ENCODE measurements at regions not wholly inside any gene's neighbourhood (a gene's known extent, or its start where the extent isn't known, plus 50 kb on each side); places are given as distances from the start of the nearest gene placed in this dataset.

GRCh38 chr1:244341455-244342450, 110.0 kb downstream of the ADSS2 start:
- DNase-seq (ENCODE audit: low read depth): no peak

GRCh38 chr1:244344001-244344400, 107.7 kb downstream of the ADSS2 start:
- DNase-seq (ENCODE audit: low read depth): no peak

DNA sequence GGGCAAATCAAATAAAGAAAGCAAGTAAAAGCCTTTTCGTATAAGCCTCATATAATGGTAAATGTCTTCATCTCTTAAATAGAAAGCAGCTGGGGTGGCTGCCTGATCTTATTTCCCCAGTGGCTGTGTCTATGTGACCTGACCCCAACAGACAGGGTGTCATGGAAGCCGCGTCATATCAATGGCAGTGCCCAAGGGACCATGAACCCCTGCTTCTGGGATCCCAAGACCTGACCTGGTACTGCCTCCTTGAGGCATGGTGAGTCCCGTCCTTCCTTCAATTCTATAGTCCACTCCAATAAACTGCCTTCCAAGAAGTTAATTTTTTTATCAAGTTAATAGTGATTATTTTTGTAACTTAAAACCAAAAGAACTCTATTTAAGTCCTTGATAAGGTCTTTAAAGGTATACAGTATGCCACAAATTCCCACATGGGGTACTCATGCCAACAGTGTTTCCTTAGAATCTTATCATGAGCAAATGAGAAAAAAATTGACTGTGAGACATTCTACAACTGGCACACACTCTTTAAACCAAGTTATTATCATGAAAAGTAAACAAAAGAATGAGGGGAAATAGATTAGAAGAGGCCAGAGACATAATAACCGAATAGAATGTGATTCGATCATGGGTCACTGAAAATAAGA, 104.6 kb downstream of the ADSS2 start:
- no peak for DNase-seq (ENCODE audit: low read depth)

- no peak for DNase-seq (ENCODE audit: low read depth)
These were observed 103.8 kb downstream of the ADSS2 start for GRCh38 chr1:244347942-244348341.

GRCh38 chr1:244349103-244349531, 102.6 kb downstream of the ADSS2 start:
- DNase-seq (ENCODE audit: low read depth): peak; percentile 41

DNA sequence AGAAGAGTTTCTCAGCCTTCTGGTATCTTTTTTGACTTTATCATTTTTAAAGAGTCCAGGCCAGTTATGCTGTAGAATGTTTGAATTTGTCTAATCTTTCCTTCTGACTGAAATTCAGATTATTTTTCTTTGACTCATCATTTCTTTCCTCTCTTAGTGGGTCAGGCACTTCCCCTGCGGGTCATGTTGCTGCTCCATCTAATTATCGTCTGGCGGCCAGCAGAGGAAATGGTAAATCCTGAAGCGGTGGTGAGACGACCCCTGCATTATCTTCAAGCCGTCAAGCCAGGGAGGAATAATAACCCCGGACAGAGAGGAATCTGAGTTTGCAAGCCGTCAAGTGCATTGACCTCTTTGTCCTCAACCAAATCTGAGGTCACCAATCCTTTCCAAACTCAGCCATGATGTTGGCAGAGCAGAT, 102.1 kb downstream of the ADSS2 start:
- DNase-seq (ENCODE audit: low read depth): no peak

GRCh38 chr1:244350027-244350426, 101.7 kb downstream of the ADSS2 start:
- no peak for DNase-seq (ENCODE audit: low read depth)

DNA sequence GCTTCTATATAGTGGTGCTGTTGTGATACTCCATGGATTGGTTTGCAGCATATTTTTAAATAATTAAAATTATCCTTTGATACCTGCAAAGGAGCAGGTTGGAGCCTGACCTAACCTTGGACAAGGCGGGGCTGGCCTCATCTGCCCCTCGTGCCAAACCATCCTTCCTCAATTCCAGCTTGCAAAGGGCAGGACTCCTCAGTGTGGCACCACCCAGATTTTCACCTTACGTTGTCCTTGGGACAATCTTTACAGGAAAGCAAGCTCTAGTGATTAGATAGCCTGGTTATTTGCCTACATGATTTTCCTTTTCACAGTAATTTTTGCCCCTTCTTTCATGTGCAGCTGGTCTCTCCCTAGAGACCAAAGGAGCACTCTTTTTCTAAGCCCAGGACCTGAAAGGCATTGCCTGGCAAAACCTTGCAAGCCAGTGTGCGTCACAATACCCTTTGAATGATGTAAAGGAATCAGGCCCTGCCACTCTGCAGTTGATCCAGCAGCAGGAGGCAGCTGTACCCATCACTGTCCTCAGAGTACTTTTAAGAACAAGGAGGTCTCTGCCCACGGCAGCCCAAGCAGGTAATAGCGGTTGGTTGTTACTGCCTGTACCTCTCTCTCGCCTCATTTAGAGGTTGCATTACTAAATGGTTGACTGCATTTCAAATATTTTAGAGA, 99.4 kb downstream of the ADSS2 start:
- DNase-seq (ENCODE audit: low read depth): no peak

- peak; percentile 87 for DNase-seq (ENCODE audit: low read depth)
These were observed 98.1 kb downstream of the ADSS2 start for GRCh38 chr1:244353551-244354091.

DNA sequence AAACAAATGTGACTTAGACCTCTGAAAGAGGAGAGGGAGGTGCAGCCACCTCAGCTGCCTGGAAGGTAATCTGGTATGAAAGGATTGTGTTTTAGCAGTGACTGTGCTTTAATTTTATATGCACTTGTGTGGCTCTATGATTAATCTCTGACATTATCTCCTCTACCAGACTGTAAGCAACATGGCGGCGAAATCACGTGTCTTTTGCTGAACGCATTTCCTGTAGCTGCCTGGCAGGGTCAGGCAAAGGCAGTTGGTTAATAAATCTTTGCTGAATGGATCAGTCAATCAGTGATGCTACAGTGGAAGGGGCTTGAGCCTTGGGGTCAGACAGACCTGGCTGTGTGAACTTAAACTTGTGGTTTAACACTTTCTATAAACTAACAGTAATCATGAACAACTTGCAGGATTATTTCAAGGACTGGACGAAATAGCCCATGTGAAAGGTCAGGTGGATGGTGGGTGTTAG, 96.9 kb downstream of the ADSS2 start:
- DNase-seq (ENCODE audit: low read depth): no peak

DNA sequence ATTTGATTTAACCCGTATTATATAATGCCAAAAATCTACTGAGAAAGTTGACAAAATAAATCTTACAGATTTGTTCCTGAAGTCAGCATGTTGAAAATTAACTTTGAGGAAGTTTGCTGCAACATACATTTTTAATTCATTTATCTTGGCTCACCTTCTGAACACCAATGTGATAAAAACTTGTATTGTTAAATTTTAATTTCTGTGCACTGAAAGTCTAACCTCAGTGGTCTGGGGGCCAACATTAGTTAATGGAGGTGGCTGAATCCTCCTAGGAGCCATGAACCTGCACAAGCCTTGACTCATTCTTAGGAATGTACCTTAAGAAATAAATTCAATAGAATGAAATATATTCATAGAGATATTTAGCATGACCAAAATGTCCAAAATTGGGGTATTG, 95.3 kb downstream of the ADSS2 start:
- no peak for DNase-seq (ENCODE audit: low read depth)

Data from myocyte (in vitro differentiated cells).